ENCODE measurements at regions not wholly inside any gene's neighbourhood (a gene's known extent, or its start where the extent isn't known, plus 50 kb on each side); places are given as distances from the start of the nearest gene placed in this dataset.
A peak's percentile ranks its signal among the peaks of the same experiment; 100 is the strongest.

- peak in 3 of 12 donors; percentile 12 to 21 (median 18) for TF ChIP-seq CTCF (IDR thresholded peaks at IDR 0.05)
- TF ChIP-seq POLR2A (IDR thresholded peaks at IDR 0.05): no peak
Measured at GRCh38 chrX:42678133-42678532, 99.8 kb downstream of the PPP1R2C start.

Measured in heart left ventricle (tissue), 13 donors.